Activated naive CD8-positive, alpha-beta T cell treated with anti-CD3 and anti-CD28 coated beads, Interleukin-2, amount 50 U/mL, for 24 hours (primary cell): ENCODE measurements at regions not wholly inside any gene's neighbourhood (a gene's known extent, or its start where the extent isn't known, plus 50 kb on each side); places are given as distances from the start of the nearest gene placed in this dataset.
"Not testable (repeated sequence)": the region's sequence is repeated elsewhere in the genome, so short reads cannot be mapped to it uniquely, and the experiment has no call there.

ENCODE experiments used
- ATAC-seq: fragments of 150-1000 bp; cut with Tn5 transposase; one replicate; pipeline ENCODE4 v1.10.0; 2021
- DNase-seq: peaks from one replicate; pipeline ENCODE4 v3.0.0; 2021
- H3K27ac Mint-ChIP-seq: one replicate; pipeline ENCODE4 v1.8.0; 2021; ENCODE audit warnings: mild to moderate bottlenecking, mixed read lengths
- H3K27me3 Mint-ChIP-seq: one replicate; pipeline ENCODE4 v1.8.0; 2021; ENCODE audit warnings: mixed read lengths
- H3K36me3 Mint-ChIP-seq: one replicate; pipeline ENCODE4 v1.8.0; 2021; ENCODE audit warnings: low read depth, mixed read lengths
- H3K4me1 Mint-ChIP-seq: one replicate; pipeline ENCODE4 v1.8.0; 2021; ENCODE audit warnings: mixed read lengths
- H3K4me3 Mint-ChIP-seq: one replicate; pipeline ENCODE4 v1.8.0; 2021; ENCODE audit warnings: mild to moderate bottlenecking, moderate library complexity, mixed read lengths
- H3K9me3 Mint-ChIP-seq: one replicate; pipeline ENCODE4 v1.8.0; 2021; ENCODE audit warnings: mixed read lengths

DNA sequence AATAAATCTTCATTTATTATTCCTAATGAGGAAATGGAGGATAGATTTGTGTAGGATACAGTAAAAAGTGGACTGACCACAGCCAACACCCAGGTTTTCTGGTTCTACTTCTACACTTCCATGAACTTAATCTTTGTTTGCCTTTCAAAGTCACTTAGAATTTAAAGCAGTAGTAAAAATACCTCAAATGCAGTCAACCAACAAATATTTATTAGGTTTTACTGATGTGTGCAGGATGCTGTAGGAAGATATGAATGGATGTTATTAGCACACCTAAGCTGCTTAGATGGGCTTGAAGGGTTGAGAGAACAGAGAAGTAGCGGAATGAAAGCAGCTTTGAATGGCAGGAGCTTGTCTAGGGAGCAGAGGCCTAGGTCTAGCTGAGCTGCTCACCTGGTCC lies 201.1 kb downstream of the PALM2AKAP2 start:
- Mint-ChIP-seq H3K4me3 (no peak overlapping the region), H3K36me3 (no peaks in the 10 kb centered on the region), H3K27ac (no peak overlapping the region), H3K27me3 (no peaks in the 10 kb centered on the region), H3K4me1 (peaks cover 13% of the 10 kb centered on the region), H3K9me3 (peaks cover 7% of the 10 kb centered on the region)
- DNase-seq (no peak), ATAC-seq (no peak)

DNA sequence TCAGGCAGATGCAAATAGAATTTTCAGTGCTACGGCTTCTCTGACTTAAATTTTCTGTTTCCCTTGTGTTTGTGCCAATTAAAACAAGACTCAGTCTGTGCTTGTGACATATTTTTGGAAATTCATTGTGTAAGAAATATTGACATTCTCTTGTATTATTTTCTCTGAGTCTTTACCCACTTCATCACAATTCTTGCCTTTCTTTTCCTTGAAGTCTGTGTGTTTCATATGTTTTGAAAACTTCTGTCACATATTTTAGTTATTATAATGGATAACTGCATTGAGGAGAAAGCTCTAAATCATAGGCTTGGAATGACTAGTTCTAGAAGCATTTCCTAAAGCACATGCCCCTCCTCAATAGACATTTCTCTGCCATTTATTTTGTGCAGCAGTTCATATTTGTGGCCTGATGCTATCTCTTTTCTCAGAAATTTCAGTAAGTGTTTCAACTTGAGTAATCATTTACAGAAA lies 206.6 kb downstream of the PALM2AKAP2 start:
- no peaks in the 10 kb centered on the region for H3K4me1 Mint-ChIP-seq
- ATAC-seq (no peak), DNase-seq (no peak)
- no peaks in the 10 kb centered on the region for H3K27me3 Mint-ChIP-seq
- H3K36me3 Mint-ChIP-seq = peaks cover 4% of the 10 kb centered on the region
- peaks cover 29% of the 10 kb centered on the region for H3K9me3 Mint-ChIP-seq
- no peak overlapping the region for H3K4me3 Mint-ChIP-seq
- no peak overlapping the region for H3K27ac Mint-ChIP-seq

DNA sequence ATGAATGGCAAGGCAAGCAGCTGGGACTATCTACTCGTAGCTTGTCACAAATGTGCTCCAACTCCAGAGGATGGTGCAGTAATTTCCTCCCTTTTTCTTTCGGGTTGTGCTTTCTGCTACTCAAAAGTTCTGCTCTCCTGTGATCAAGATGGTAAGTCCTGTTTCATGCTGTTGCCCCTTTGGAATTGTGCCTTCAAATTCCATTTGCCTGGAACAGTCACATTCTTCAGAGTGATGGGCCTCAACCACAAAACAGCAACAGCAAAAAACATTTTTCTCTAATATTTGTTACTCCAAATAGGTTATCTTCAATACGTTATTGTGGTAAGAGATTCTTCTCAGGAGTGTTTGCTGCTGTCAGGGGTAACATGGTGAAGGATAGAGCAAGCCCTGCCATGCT lies 209.3 kb downstream of the PALM2AKAP2 start:
- DNase-seq (no peak), ATAC-seq (no peak)
- no peaks in the 10 kb centered on the region for H3K4me1 Mint-ChIP-seq
- H3K27me3 Mint-ChIP-seq = no peaks in the 10 kb centered on the region
- H3K27ac Mint-ChIP-seq = no peak overlapping the region
- H3K36me3 Mint-ChIP-seq = peaks cover 4% of the 10 kb centered on the region
- H3K4me3 Mint-ChIP-seq = no peak overlapping the region
- H3K9me3 Mint-ChIP-seq = peaks cover 23% of the 10 kb centered on the region

DNA sequence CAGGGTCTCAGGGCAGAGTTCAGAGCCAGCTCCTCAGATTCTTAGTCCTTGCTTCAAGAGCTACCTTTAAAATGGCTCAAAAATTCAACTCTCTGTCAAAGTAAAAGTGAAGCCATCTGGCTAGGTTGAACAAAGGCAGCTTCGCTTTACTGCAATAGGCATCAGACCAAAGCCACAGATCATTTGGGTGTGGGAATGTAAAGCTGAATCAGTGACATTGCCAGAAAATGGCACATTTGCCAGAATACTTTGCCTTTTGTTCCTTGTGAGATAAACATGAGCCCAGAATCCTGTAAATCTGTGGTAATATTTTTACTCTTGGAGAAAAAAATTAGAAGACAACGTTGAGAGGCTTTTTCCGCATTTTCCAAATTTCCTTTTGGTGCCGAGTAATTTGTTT lies 210.5 kb downstream of the PALM2AKAP2 start:
- ATAC-seq (no peak), DNase-seq (no peak)
- Mint-ChIP-seq H3K4me1 (no peaks in the 10 kb centered on the region), H3K27ac (no peak overlapping the region), H3K9me3 (peaks cover 23% of the 10 kb centered on the region), H3K4me3 (no peak overlapping the region), H3K36me3 (peaks cover 4% of the 10 kb centered on the region), H3K27me3 (no peaks in the 10 kb centered on the region)

DNA sequence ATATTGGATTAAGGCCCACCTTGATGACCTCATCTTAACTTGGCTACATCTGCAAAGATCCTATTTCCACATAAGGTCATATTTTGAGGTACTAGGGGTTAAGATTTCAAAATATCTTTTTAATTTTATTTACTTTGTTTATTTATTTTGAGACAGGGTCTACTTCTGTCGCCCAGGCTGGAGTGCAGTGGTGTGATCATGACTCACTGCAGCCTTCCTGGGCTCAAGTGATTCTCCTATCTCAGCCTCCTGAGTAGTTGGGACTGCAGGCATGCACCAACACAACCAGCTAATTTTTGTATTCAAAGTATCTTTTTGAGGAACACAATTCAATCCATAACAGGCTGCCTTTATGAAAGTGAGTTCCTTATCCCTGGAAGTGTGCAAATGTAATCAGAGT lies 212.3 kb downstream of the PALM2AKAP2 start:
- Mint-ChIP-seq H3K9me3 (peaks cover 23% of the 10 kb centered on the region), H3K36me3 (peaks cover 4% of the 10 kb centered on the region), H3K4me1 (no peaks in the 10 kb centered on the region), H3K27me3 (no peaks in the 10 kb centered on the region), H3K4me3 (no peak overlapping the region), H3K27ac (no peak overlapping the region)
- DNase-seq (no peak), ATAC-seq (no peak)

DNA sequence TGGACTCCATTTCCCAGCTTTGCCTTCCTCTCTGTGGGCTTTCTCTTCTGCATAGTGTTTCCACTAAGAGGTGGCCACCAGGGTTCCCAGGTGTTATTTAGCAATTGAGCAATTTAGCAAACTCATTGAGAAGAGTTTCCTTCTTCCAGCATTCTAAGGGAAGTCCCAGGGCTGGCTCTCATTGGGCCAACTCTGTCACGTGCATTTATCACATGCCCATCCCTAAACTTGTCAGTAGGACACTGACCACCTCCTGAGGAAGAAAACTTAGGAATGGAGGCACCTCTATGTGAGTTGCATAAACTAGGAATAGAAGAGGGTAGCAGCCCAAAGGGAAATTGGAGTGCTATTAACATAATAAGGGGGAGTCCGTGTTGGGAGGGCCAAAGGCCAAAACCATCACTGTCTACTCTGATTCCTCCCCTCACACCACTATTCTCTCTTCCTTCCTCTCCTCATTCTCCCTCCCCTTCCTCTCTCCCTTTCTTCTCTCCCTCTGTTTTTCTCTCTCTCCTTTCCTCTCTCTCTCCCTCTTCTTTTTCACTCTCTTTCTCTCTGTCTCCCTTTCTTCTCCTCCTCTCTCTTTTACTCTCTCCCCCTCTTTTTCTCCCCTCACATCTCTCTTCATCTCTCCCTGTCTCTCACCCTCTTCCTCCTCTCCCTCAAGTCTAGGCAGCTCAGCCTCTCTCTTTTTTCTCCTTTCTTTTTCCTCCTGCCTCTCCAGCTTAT lies 213.4 kb downstream of the PALM2AKAP2 start:
- Mint-ChIP-seq H3K27me3 (no peaks in the 10 kb centered on the region), H3K9me3 (peaks cover 14% of the 10 kb centered on the region), H3K27ac (no peak overlapping the region), H3K4me3 (no peak overlapping the region), H3K4me1 (no peaks in the 10 kb centered on the region), H3K36me3 (no peaks in the 10 kb centered on the region)
- DNase-seq (no peak), ATAC-seq (no peak)

DNA sequence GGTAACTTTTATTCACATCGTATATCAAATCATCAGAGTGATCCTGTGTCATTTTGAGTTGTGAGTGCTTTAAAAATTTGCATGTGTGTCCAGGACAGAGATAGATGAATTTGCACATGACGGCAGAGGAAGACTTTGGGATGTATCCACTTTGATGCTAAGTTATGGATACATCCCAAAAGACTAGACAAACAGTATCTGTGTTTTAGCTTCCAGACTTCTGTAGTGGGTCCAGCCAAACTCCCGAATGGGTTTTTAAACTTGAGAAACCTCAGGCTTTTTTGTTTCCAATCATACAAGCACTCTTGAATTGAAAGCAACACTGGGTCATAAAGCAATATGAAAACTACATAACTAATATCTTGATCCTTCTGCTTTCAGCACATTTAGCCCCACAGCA lies 213.8 kb downstream of the C9orf152 start:
- H3K4me3 Mint-ChIP-seq = no peak overlapping the region
- H3K4me1 Mint-ChIP-seq = no peaks in the 10 kb centered on the region
- H3K9me3 Mint-ChIP-seq = peaks cover 9% of the 10 kb centered on the region
- H3K27ac Mint-ChIP-seq = no peak overlapping the region
- no peaks in the 10 kb centered on the region for H3K36me3 Mint-ChIP-seq
- DNase-seq (no peak), ATAC-seq (no peak)
- no peaks in the 10 kb centered on the region for H3K27me3 Mint-ChIP-seq

DNA sequence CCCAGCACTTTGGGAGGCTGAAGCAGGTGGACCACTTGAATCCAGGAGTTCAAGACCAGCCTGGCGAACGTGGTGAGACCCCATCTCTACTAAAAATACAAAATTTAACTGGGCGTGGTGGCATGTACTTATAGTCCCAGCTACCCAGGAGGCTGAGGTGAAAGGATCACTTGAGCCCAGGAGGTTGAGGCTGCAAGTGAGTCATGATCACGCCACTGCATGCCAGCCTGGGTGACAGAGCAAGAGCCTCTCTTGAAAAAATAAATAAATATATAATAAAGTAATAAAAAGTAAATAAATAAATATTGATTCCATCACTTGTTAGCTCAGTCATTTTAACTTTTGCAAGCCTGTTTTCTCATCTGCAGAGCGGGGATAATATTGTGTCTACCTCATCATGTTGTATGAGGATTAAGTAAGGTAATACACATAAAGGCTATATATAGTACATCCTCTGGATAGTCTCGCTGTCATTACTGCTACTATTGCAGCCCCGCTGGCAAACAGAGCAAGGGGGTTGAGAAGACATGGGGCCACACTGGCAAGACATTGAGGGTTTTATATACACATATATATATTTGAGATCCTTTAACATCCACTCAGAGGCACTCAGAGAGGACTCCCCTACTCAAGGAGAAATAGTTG lies 210.9 kb downstream of the C9orf152 start:
- DNase-seq = no peak
- ATAC-seq = no peak
- Mint-ChIP-seq H3K4me3 (no peak overlapping the region), H3K36me3 (no peaks in the 10 kb centered on the region), H3K27ac (no peak overlapping the region), H3K27me3 (no peaks in the 10 kb centered on the region), H3K4me1 (no peaks in the 10 kb centered on the region), H3K9me3 (peaks cover 5% of the 10 kb centered on the region)

DNA sequence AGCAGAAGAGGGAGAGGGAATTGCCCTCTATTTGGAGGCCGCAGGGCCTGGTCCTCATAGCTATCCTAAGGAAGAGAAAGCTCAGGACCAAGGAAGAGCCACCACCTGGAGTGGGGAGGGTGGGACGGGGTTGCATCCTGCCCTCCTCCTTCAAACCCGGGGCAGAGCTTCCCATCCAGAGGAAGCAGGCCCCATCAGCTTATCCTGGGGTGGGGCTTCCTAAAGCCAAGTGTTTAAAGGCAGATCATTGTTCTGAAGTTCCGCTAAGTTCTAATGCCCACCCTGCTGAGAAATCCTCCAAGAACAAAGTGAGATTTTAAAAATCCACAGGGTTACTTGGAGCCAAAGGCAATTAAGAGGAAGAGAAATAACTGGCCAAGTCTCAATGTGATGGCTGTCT lies 210.3 kb downstream of the C9orf152 start:
- Mint-ChIP-seq H3K9me3 (peaks cover 5% of the 10 kb centered on the region), H3K36me3 (no peaks in the 10 kb centered on the region), H3K4me3 (no peak overlapping the region), H3K27ac (no peak overlapping the region), H3K4me1 (no peaks in the 10 kb centered on the region), H3K27me3 (no peaks in the 10 kb centered on the region)
- no peak for DNase-seq
- ATAC-seq = no peak

DNA sequence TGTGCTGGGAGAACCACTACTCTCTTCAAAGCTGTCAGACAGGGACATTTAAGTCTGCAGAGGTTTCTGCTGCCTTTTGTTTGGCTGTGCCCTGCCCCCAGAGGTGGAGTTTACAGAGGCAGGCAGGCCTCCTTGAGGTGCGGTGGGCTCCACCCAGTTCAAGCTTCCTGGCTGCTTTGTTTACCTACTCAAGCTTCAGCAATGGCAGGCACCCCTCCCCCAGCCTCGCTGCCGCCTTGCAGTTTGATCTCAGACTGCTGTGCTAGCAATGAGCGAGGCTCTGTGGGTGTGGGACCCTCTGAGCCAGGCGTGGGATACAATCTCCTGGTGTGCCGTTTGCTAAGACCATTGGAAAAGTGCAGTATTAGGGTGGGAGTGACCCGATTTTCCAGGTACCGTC lies 202.4 kb downstream of the C9orf152 start:
- peaks cover 20% of the 10 kb centered on the region for H3K4me1 Mint-ChIP-seq
- H3K4me3 Mint-ChIP-seq, H3K27ac Mint-ChIP-seq, ATAC-seq, H3K36me3 Mint-ChIP-seq, H3K27me3 Mint-ChIP-seq, DNase-seq: not testable (repeated sequence)
- peaks cover 23% of the 10 kb centered on the region for H3K9me3 Mint-ChIP-seq

DNA sequence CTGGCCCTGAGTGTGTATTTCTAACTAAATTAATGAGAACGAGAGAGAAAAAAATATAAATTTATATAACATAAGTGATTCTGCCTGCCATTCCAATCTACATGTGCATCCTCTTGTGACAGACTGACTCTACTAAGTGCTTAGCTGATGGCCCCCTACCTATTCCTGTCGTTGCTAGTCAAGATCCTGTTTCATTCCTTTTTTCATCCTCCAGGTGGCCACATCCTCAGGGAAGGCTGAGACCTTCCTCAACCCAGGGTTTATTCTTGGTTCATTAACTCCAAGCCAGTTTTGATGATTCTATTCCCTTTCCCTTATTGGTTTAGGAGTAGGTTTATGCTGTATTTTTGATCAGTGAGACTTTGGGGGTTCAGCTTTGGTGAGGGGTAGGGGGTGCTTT lies 201.3 kb downstream of the C9orf152 start:
- H3K4me3 Mint-ChIP-seq = no peak overlapping the region
- H3K27me3 Mint-ChIP-seq = no peaks in the 10 kb centered on the region
- no peak overlapping the region for H3K27ac Mint-ChIP-seq
- H3K9me3 Mint-ChIP-seq = peaks cover 20% of the 10 kb centered on the region
- ATAC-seq (no peak), DNase-seq (no peak)
- peaks cover 20% of the 10 kb centered on the region for H3K4me1 Mint-ChIP-seq
- no peaks in the 10 kb centered on the region for H3K36me3 Mint-ChIP-seq

DNA sequence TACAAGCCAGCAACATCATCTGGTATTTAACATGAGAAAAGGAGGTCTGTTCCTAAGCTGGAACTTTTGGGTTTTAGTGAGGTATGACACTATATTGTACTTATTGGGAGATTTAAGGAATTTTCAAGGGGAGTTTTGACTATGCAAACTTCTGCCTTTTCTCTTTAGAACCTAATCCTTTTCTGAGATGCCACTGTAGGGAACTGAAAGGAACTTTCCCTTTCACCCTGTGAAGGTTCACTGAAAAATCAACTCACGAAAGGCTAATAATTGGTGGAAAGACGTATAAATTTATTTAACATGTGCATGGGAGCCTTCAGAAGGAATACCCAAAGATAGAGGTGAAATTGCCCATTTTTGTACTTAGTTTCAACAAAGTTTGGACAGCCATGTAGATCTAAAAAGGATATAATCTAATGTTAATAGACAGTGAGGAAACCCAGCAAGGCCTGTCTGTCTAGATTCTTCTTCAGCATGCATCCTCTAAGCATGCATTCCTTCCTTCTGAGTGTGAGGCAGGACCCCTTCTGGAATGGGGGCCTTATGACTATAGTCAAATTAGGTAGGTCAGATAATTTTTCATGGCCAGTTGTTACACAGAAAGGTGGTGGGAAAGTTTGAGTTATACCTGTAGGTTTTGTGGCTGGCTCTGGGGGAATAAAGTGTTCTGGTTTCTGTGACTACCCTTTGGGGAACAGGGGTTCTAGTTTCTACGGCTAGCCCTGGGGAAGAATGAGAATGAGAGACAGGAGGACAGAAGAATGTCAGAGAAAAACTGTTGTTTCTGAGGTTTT lies 200.3 kb downstream of the C9orf152 start:
- DNase-seq = no peak
- no peak for ATAC-seq
- peaks cover 20% of the 10 kb centered on the region for H3K4me1 Mint-ChIP-seq
- peaks cover 20% of the 10 kb centered on the region for H3K9me3 Mint-ChIP-seq
- H3K27ac Mint-ChIP-seq = no peak overlapping the region
- H3K4me3 Mint-ChIP-seq = no peak overlapping the region
- no peaks in the 10 kb centered on the region for H3K36me3 Mint-ChIP-seq
- no peaks in the 10 kb centered on the region for H3K27me3 Mint-ChIP-seq

DNA sequence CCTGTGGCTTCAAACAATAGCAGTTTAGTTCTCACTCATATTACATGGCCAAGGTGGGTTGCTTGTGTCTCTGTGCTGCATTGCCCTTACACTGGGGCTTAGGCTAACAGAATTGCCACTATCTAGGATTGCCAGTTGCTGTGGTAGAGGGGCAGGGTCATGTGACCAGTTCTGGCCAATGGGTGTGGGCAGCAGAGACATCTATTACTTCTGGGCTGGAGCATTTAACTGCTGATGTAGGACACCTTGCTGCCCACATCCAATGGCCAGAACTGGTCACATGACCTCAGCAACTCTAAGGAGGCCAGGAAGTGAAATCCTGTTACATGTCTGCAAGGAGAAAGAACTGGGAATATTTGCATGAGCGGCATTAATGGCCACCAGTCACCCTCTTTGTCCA lies 199.3 kb downstream of the C9orf152 start:
- Mint-ChIP-seq H3K36me3 (no peaks in the 10 kb centered on the region), H3K4me3 (no peak overlapping the region), H3K27ac (no peak overlapping the region), H3K9me3 (peaks cover 20% of the 10 kb centered on the region), H3K27me3 (no peaks in the 10 kb centered on the region), H3K4me1 (peaks cover 20% of the 10 kb centered on the region)
- DNase-seq (no peak), ATAC-seq (no peak)

DNA sequence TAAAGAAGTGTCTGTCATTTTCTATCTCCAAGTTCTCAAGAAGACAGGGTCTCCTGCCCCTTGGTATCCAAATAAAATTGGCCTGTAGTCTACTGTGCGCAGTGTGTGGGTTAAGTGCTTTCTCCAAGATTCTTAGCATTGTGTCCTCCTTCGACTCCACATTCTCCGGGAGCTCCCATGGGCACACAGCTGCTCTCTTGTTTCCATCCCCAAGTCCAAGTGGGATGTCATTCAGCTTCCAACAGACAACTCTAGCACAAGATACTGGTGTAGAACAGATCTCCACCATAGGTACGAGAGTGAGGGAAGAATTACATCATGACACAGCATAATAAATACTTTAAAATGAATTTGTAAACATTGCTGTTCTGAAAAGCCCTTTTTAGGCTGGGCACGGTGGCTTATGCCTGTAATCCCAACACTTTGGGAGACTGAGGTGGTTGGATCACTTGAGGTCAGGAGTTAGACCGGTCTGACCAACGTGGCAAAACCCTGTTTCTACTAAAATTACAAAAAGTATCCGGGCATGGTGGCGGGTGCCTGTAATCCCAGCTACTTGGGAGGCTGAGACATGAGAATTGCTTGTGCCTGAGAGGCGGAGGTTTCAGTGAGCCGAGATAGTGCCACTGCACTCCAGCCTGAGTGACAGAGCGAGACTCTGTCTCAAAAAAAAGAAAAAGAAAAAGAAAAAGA lies 196.2 kb downstream of the C9orf152 start:
- no peaks in the 10 kb centered on the region for H3K27me3 Mint-ChIP-seq
- H3K4me3 Mint-ChIP-seq = no peak overlapping the region
- ATAC-seq (no peak), DNase-seq (no peak)
- no peak overlapping the region for H3K27ac Mint-ChIP-seq
- no peaks in the 10 kb centered on the region for H3K36me3 Mint-ChIP-seq
- H3K9me3 Mint-ChIP-seq = peaks cover 8% of the 10 kb centered on the region
- H3K4me1 Mint-ChIP-seq = peaks cover 15% of the 10 kb centered on the region
